Epithelial cell of esophagus (primary cell): ENCODE measurements at regions not wholly inside any gene's neighbourhood (a gene's known extent, or its start where the extent isn't known, plus 50 kb on each side); places are given as distances from the start of the nearest gene placed in this dataset.

Source experiments
- DNase-seq: peaks from one replicate; pipeline ENCODE4 v3.0.0; 2010; ENCODE audit warnings: low read depth
- H3K4me3 ChIP-seq: 2 replicates; pipeline ENCODE4 v1.5.1; 2011; ENCODE audit warnings: mild to moderate bottlenecking, low read length, control low read depth
- CTCF ChIP-seq: IDR thresholded peaks from 2 replicates; pipeline ENCODE4 v1.5.1; 2011; ENCODE audit warnings: low read depth, mild to moderate bottlenecking, low read length, control low read depth, inconsistent platforms; ENCODE audit not compliant: insufficient read depth; ENCODE audit errors: missing control alignments

GRCh38 chr4:111717921-111718320, 427.3 kb upstream of the FAM241A start:
- DNase-seq = no peak
- no peak overlapping the region for H3K4me3 ChIP-seq
- TF ChIP-seq CTCF = no peak

GRCh38 chr4:111718763-111719559, 426.3 kb upstream of the FAM241A start:
- DNase-seq = no peak
- TF ChIP-seq CTCF = no peak
- H3K4me3 ChIP-seq = no peak overlapping the region

- no peak for TF ChIP-seq CTCF
- DNase-seq = peak; percentile 4
- no peak overlapping the region for H3K4me3 ChIP-seq
These were observed 424.4 kb upstream of the FAM241A start for GRCh38 chr4:111720866-111721265.

GRCh38 chr4:111722213-111722720, 423.0 kb upstream of the FAM241A start:
- no peak for DNase-seq
- no peak for TF ChIP-seq CTCF
- H3K4me3 ChIP-seq = no peak overlapping the region

GRCh38 chr4:111736516-111736915, 408.7 kb upstream of the FAM241A start:
- H3K4me3 ChIP-seq = no peak overlapping the region
- no peak for TF ChIP-seq CTCF
- no peak for DNase-seq

- no peak for TF ChIP-seq CTCF
- no peak for DNase-seq
- H3K4me3 ChIP-seq = no peak overlapping the region
These were observed 400.4 kb upstream of the FAM241A start for GRCh38 chr4:111744847-111745246.

GRCh38 chr4:111748157-111748556, 397.1 kb upstream of the FAM241A start:
- peak; percentile 5 for DNase-seq
- no peak overlapping the region for H3K4me3 ChIP-seq
- no peak for TF ChIP-seq CTCF
